WI38 (cell line): ENCODE measurements at regions not wholly inside any gene's neighbourhood (a gene's known extent, or its start where the extent isn't known, plus 50 kb on each side); places are given as distances from the start of the nearest gene placed in this dataset.
"Not testable (repeated sequence)": the region's sequence is repeated elsewhere in the genome, so short reads cannot be mapped to it uniquely, and the experiment has no call there.

ENCODE experiments used
- H3K4me3 ChIP-seq: 2 replicates; pipeline ENCODE4 v1.5.1; 2011; ENCODE audit warnings: low read depth, mild to moderate bottlenecking, control low read depth, low read length
- TF ChIP-seq, protein P1 (sequence below): IDR thresholded peaks from 2 replicates; pipeline ENCODE4 v1.5.1; 2012; ENCODE audit warnings: low read depth, mild to moderate bottlenecking, control low read depth, low read length

DNA sequence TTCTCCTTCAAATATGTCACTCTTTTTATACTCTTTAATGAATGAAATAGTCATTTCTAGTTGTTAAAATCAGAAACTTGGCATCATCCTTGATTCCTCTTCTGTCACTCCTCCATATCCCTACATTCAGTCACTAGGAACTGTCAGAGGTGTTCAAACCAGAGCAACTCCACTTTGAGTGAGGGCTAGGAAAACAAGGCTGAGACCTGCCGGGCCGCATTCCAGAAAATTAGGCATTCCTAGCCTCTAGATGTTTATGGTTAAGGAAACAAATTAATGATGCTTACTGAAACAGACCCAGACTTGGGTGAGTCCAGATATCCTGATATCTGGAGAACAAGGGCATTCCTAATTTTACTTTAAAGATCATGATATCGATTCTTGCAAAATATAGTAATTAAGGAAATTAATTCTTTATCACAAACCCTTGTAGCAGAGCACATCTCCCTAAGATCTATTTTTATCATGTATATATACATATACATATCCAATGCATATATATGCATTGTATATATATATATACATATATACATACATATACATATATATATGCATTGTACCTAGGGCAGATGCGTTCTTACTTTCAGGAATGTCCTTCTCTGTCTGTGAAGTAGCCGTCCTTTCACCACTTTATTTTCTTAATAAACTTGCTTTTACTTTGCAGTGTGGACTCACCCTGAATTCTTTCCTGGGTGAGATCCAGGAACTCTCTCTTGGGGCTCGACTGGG is 98.4 kb upstream of the GC start:
- TF ChIP-seq, protein P1, sequence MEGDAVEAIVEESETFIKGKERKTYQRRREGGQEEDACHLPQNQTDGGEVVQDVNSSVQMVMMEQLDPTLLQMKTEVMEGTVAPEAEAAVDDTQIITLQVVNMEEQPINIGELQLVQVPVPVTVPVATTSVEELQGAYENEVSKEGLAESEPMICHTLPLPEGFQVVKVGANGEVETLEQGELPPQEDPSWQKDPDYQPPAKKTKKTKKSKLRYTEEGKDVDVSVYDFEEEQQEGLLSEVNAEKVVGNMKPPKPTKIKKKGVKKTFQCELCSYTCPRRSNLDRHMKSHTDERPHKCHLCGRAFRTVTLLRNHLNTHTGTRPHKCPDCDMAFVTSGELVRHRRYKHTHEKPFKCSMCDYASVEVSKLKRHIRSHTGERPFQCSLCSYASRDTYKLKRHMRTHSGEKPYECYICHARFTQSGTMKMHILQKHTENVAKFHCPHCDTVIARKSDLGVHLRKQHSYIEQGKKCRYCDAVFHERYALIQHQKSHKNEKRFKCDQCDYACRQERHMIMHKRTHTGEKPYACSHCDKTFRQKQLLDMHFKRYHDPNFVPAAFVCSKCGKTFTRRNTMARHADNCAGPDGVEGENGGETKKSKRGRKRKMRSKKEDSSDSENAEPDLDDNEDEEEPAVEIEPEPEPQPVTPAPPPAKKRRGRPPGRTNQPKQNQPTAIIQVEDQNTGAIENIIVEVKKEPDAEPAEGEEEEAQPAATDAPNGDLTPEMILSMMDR: no peak
- H3K4me3 ChIP-seq: no peak overlapping the region

DNA sequence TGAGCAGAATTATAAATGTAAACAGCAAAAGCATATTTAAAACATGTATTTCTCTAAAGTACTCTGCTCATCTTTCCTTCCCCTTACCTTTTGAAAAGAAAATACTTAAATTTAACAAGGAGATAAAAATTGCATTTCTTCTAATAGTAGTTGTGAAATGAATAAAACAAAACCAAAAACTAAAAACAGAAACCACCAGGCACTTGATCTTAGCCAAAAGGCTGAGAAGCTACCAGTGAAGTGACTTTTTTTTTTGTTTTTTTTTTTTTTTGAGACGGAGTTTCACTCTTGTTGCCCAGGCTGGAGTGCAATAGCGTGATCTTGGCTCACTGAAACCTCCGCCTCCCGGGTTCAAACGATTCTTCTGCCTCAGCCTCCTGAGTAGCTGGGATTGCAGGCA is 116.5 kb upstream of the GC start:
- H3K4me3 ChIP-seq: not testable (repeated sequence)

DNA sequence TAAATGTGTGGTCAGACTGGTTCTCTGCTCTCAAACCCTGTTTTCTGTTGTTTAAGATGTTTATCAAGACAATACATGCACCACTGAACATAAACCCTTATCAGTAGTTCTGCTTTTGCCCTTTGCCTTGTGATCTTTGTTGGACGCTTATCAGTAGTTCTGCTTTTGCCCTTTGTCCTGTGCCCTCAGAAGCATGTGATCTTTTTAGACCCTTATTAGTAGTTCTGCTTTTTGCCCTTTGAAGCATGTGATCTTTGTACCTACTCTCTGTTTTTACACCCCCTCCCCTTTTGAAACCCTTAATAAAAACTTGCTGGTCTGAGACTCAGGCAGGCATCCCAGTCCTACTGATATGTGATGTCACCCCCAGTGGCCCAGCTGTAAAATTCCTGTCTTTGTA is 121.7 kb upstream of the GC start:
- H3K4me3 ChIP-seq: not testable (repeated sequence)

DNA sequence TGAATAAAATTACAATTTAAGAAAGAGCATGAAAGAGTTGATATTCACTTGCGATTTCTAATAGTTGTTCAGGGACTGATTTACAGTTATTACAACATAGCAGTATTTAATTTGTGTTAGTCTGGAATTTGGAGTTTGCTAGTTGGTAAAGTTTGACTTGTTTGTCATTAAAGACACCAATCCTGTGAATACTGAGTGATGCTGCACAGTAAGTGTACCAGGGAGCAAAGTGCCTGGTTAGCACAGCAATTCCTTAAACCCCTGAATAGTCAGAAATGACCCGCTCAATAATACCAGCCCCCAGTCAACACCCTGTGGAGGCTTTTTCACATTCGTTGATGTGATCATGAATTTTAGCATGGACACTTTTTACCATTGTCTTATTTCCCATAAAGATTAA is 122.2 kb upstream of the GC start:
- H3K4me3 ChIP-seq: no peak overlapping the region
- TF ChIP-seq, protein P1: no peak

DNA sequence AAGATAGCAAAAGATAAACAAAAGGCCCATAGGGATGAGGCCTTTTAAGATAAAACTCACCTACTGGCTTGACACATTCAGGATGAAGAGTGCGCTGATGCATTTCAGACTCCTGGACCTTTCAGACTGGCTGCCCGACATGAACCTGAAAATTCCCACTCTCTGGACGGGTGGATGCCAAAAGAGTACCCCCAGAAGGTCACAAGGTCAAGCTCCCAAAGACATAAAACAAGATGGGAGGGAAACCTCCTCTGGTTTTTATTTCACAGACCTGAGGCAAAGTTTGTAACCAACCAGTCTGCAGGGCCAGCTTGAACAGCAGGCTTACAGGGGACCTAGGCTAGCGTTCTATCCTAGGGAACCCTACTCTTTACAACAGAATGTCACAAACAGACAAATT is 123.2 kb upstream of the GC start:
- H3K4me3 ChIP-seq: no peak overlapping the region
- TF ChIP-seq, protein P1: no peak

DNA sequence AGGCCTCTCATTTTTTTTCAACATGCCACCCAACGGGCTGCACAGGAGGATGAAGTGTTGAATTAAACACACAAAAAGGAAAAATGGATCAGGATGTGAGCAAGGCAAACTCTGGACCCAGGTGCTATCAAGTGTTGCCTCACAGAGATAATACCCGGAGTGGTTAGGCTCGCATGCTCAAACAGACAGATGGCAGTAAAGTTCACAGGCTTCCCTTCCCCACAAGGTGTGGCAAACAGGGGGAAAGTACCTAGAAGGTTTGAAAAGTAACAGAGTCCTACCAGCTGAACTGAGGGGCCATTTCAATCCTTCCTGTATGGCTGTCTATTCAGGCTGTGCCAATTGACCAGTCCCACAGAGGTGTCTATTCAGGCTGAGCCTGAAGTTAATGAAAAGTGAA is 123.9 kb upstream of the GC start:
- H3K4me3 ChIP-seq: no peak overlapping the region
- TF ChIP-seq, protein P1: no peak

DNA sequence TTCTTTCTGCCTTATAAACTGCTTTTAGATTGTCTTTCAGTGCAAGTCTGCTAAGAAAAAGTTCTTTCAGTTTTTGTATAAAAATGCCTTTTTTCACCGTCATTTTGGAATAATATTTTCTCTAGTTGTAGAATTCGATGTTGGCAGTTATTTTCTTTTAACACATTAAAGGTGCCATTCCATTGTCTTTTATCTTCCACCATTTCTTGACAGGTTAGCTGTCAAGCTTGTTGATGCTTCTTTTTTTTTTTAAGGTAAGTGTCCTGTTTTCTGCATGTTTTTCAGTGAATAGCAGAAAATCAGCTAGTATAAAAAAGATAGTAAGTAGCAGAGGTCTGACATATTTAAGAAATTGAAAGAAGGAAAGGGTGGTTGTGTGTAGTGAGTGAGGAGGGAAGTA is 118.5 kb upstream of the NPFFR2 start:
- TF ChIP-seq, protein P1: no peak
- no peak overlapping the region for H3K4me3 ChIP-seq

DNA sequence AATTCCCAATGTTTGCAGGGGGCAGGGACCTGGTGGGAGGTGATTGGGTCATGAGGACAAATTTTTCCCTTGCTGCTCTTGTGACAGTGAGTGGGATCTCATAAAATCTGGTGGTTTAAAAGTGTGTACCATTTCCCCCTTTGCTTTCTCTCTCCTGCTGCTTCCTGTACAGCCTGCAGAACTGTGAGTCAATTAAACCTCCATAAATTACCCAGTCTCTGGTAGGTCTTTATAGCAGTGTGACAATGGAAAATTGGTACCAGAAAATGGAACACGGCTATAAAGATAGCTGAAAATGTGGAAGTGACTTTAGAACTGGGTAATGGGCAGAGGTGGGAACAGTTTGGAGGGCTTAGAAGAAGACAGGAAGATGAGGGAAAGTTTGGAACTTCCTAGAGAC is 108.7 kb upstream of the NPFFR2 start:
- TF ChIP-seq, protein P1: no peak
- no peak overlapping the region for H3K4me3 ChIP-seq
